Transverse colon (tissue), 4 donors: ENCODE measurements at regions not wholly inside any gene's neighbourhood (a gene's known extent, or its start where the extent isn't known, plus 50 kb on each side); places are given as distances from the start of the nearest gene placed in this dataset.

Experiments used
- DNase-seq: peaks from one replicate; pipeline ENCODE4 v3.0.0-alpha.2; 2019
- H3K27ac ChIP-seq, 4 donors: fragments of 200-600 bp; sonication (generic); 2 replicates each; pipeline ENCODE4 v1.5.1; 2016 to 2018; ENCODE audit warnings: inconsistent platforms in 4 of 4
- H3K27me3 ChIP-seq: fragments of 200-600 bp; sonication (generic); 2 replicates; pipeline ENCODE4 v1.5.1; 2017; ENCODE audit warnings: inconsistent platforms
- H3K36me3 ChIP-seq, 4 donors: fragments of 200-600 bp; sonication (generic); 2 replicates each; pipeline ENCODE4 v1.5.1; 2017 to 2019; ENCODE audit warnings: inconsistent platforms in 4 of 4
- H3K4me1 ChIP-seq, 4 donors: fragments of 200-600 bp; sonication (generic); 2 replicates each; pipeline ENCODE4 v1.5.1; 2017 to 2020; ENCODE audit warnings: inconsistent platforms in 4 of 4
- H3K4me3 ChIP-seq, 4 donors: fragments of 200-600 bp; sonication (generic); 1 replicate in 1 of 4; 2 replicates in 3 of 4; pipeline versions ENCODE4 v1.5.1 to v1.6.1; 2017 to 2019; ENCODE audit warnings: inconsistent platforms in 4 of 4
- H3K9me3 ChIP-seq, 2 donors: fragments of 200-600 bp; sonication (generic); 2 replicates each; pipeline ENCODE4 v1.5.1; 2017 to 2019; ENCODE audit warnings: inconsistent platforms in 2 of 2
- EP300 ChIP-seq: sonication (generic); formaldehyde crosslinking; IDR thresholded peaks from one replicate; pipeline ENCODE4 v1.6.1; 2017; ENCODE audit warnings: antibody characterized with exemption, low read depth
- POLR2A ChIP-seq: fragments of 450-650 bp; IDR thresholded peaks from one replicate; pipeline ENCODE4 v1.6.1; 2016; ENCODE audit warnings: antibody characterized with exemption, mild to moderate bottlenecking, moderate library complexity
- POLR2AphosphoS5 ChIP-seq, 3 donors: sonication (generic); formaldehyde crosslinking; IDR thresholded peaks; one replicate each; pipeline ENCODE4 v1.6.1; 2016; ENCODE audit warnings: antibody characterized with exemption in 3 of 3
- WGBS, 2 donors: methylation state at CpG; one replicate each; pipeline ENCODE4 v1.1.5; 2018; ENCODE audit warnings: low coverage in 1 of 2; 5-methylcytosine and 5-hydroxymethylcytosine counted together
- in situ Hi-C, 4 donors: fragments of 200-750 bp; cut with MboI; loops; one replicate each; pipeline versions ENCODE4 v1.15.0 to v1.15.1; 2017; ENCODE audit warnings: low sequenced_read_pairs in 3 of 4, low pct_ligation_motif_present in 1 of 4, low pct_unique_long_range_greater_than_20kb in 1 of 4
- intact Hi-C: fragments of 100-400 bp; cut with DNase I; formaldehyde crosslinking; loops from one replicate; pipeline ENCODE4 v1.15.1; 2023; ENCODE audit warnings: low total_unique reads
- TF ChIP-seq, protein P1 (sequence below), 5 experiments: fragments of 200-600 bp in 3 of 5; fragments of 450-650 bp in 2 of 5; sonication (generic) in 3 of 5; IDR thresholded peaks; 1 replicate in 2 of 5; 2 replicates in 3 of 5; pipeline ENCODE4 v1.5.1; 2016 to 2017; ENCODE audit warnings: antibody characterized with exemption in 5 of 5, inconsistent platforms in 3 of 5, mild to moderate bottlenecking in 2 of 5, moderate library complexity in 1 of 5

- H3K27ac ChIP-seq = no peak overlapping the region
- WGBS, 2 donors = 60 to 77% methylated on average over 3 of the region's 3 CpGs
- H3K27me3 ChIP-seq = no peaks in the 10 kb centered on the region
- TF ChIP-seq POLR2AphosphoS5 (IDR thresholded peaks at IDR 0.05) = no peak
- TF ChIP-seq, protein P1, sequence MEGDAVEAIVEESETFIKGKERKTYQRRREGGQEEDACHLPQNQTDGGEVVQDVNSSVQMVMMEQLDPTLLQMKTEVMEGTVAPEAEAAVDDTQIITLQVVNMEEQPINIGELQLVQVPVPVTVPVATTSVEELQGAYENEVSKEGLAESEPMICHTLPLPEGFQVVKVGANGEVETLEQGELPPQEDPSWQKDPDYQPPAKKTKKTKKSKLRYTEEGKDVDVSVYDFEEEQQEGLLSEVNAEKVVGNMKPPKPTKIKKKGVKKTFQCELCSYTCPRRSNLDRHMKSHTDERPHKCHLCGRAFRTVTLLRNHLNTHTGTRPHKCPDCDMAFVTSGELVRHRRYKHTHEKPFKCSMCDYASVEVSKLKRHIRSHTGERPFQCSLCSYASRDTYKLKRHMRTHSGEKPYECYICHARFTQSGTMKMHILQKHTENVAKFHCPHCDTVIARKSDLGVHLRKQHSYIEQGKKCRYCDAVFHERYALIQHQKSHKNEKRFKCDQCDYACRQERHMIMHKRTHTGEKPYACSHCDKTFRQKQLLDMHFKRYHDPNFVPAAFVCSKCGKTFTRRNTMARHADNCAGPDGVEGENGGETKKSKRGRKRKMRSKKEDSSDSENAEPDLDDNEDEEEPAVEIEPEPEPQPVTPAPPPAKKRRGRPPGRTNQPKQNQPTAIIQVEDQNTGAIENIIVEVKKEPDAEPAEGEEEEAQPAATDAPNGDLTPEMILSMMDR (IDR thresholded peaks at IDR 0.05) = no peak
- no peak for TF ChIP-seq EP300
- no peak for TF ChIP-seq POLR2A
- in situ Hi-C loops = no loop called here
- no peaks in the 10 kb centered on the region for H3K4me1 ChIP-seq
- H3K36me3 ChIP-seq = no peaks in the 10 kb centered on the region
- H3K9me3 ChIP-seq = no peaks in the 10 kb centered on the region
- intact Hi-C loops = no loop called here
- no peak for DNase-seq
- no peak overlapping the region for H3K4me3 ChIP-seq
Observed at GRCh38 chr9:73344060-73344459, 192.4 kb downstream of the ANXA1 start.

DNA sequence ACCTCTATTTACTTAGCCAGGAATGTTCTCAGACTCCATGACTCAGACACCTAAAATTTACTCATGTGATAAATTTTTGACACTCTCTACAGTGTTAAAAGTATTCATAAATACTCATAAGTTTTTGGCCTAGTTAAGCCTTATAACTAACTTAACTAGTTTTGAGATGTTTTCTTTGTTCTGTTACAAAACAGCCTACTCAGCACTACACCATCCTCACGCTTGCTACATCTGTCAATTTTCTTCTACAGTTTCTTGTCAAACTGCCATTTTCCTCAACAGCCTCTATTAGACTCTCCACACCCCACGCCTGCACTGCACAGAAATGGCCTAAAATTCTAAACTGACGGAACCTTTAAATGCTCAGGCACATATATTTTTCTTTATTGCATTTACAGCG lies 195.5 kb downstream of the ANXA1 start:
- Histone ChIP-seq H3K4me1 (no peaks in the 10 kb centered on the region), H3K36me3 (no peaks in the 10 kb centered on the region), H3K27me3 (no peaks in the 10 kb centered on the region), H3K4me3 (no peak overlapping the region), H3K27ac (no peak overlapping the region), H3K9me3 (no peaks in the 10 kb centered on the region)
- intact Hi-C loops (no loop called here), in situ Hi-C loops (no loop called here)
- TF ChIP-seq, protein P1 (IDR thresholded peaks at IDR 0.05) = no peak
- TF ChIP-seq POLR2A (no peak), EP300 (no peak), POLR2AphosphoS5 (IDR thresholded peaks at IDR 0.05) (no peak)
- WGBS, 2 donors = 75 to 77% methylated on average over 4 of the region's 4 CpGs
- DNase-seq = no peak

- H3K27ac ChIP-seq = no peak overlapping the region
- no peaks in the 10 kb centered on the region for H3K36me3 ChIP-seq
- no peaks in the 10 kb centered on the region for H3K9me3 ChIP-seq
- no peak for DNase-seq
- no peaks in the 10 kb centered on the region for H3K4me1 ChIP-seq
- in situ Hi-C loops (no loop called here), intact Hi-C loops (no loop called here)
- no peak for TF ChIP-seq EP300
- TF ChIP-seq, protein P1 (IDR thresholded peaks at IDR 0.05) = no peak
- no peak for TF ChIP-seq POLR2A
- TF ChIP-seq POLR2AphosphoS5 (IDR thresholded peaks at IDR 0.05) = no peak
- no peaks in the 10 kb centered on the region for H3K27me3 ChIP-seq
- WGBS, 2 donors = 48 to 78% methylated on average over 1 of the region's 1 CpG
- H3K4me3 ChIP-seq = no peak overlapping the region
Observed at GRCh38 chr9:73347720-73348119, 196.1 kb downstream of the ANXA1 start.

- no peak for DNase-seq
Observed at GRCh38 chr9:73348471-73348870, 196.8 kb downstream of the ANXA1 start.

More at GRCh38 chr9:73348471-73348870, 196.8 kb downstream of the ANXA1 start:
- in situ Hi-C loops = no loop called here
- Histone ChIP-seq H3K4me1 (no peaks in the 10 kb centered on the region), H3K4me3 (no peak overlapping the region), H3K27me3 (no peaks in the 10 kb centered on the region), H3K36me3 (no peaks in the 10 kb centered on the region), H3K27ac (no peak overlapping the region), H3K9me3 (no peaks in the 10 kb centered on the region)
- TF ChIP-seq POLR2AphosphoS5 (IDR thresholded peaks at IDR 0.05) (no peak), POLR2A (no peak), EP300 (no peak)
- TF ChIP-seq, protein P1 (IDR thresholded peaks at IDR 0.05) = no peak
- intact Hi-C loops = no loop called here
